IMR-90 (cell line): ENCODE measurements at regions not wholly inside any gene's neighbourhood (a gene's known extent, or its start where the extent isn't known, plus 50 kb on each side); places are given as distances from the start of the nearest gene placed in this dataset.

Experiments
- CEBPB ChIP-seq: IDR thresholded peaks from 2 replicates; pipeline ENCODE4 v1.6.1; 2012; ENCODE audit warnings: low read depth, low read length, improper control_type of control experiment
- FOS ChIP-seq: fragments of 150-350 bp; IDR thresholded peaks from 2 replicates; pipeline ENCODE4 v1.6.1; 2016; ENCODE audit warnings: low read depth, low read length
- POLR2A ChIP-seq: IDR thresholded peaks from 2 replicates; pipeline ENCODE4 v1.6.1; 2012; ENCODE audit warnings: mild to moderate bottlenecking, low read depth, low read length
- RCOR1 ChIP-seq: IDR thresholded peaks from 2 replicates; pipeline ENCODE4 v1.6.1; 2012; ENCODE audit warnings: mild to moderate bottlenecking, low read length, improper control_type of control experiment; ENCODE audit not compliant: insufficient replicate concordance
- TF ChIP-seq, protein P1 (sequence below): fragments of 150-350 bp; IDR thresholded peaks from 2 replicates; pipeline ENCODE4 v1.6.1; 2017; ENCODE audit warnings: mild to moderate bottlenecking, antibody characterized with exemption, low read length, low read depth
- TF ChIP-seq, protein P2 (sequence below): conservative IDR thresholded peaks from 2 replicates; pipeline ENCODE4 v1.5.1; 2012; ENCODE audit warnings: mild to moderate bottlenecking, low read depth, low read length, improper control_type of control experiment

DNA sequence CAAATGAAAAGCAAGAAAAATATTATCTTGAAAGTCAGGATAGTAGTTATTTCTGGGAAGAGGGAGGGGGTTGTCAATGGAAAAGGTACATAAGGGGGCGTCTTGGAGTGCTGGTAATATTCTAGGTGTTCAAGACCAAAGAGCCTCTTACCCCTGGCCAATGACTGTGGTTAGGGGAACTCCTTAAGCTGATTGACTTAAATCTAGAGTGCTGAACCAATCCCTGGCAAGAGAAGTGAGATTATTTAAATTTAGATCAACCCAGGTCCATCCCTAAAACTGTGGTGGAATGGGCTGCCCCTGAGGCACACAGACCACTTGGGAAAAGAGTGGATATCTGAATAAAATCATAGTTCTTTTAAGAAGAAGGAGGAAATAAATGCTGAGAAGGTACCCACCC, 174.1 kb downstream of the COPRS start:
- TF ChIP-seq, protein P1, sequence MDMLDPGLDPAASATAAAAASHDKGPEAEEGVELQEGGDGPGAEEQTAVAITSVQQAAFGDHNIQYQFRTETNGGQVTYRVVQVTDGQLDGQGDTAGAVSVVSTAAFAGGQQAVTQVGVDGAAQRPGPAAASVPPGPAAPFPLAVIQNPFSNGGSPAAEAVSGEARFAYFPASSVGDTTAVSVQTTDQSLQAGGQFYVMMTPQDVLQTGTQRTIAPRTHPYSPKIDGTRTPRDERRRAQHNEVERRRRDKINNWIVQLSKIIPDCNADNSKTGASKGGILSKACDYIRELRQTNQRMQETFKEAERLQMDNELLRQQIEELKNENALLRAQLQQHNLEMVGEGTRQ: no peak
- TF ChIP-seq, protein P2, sequence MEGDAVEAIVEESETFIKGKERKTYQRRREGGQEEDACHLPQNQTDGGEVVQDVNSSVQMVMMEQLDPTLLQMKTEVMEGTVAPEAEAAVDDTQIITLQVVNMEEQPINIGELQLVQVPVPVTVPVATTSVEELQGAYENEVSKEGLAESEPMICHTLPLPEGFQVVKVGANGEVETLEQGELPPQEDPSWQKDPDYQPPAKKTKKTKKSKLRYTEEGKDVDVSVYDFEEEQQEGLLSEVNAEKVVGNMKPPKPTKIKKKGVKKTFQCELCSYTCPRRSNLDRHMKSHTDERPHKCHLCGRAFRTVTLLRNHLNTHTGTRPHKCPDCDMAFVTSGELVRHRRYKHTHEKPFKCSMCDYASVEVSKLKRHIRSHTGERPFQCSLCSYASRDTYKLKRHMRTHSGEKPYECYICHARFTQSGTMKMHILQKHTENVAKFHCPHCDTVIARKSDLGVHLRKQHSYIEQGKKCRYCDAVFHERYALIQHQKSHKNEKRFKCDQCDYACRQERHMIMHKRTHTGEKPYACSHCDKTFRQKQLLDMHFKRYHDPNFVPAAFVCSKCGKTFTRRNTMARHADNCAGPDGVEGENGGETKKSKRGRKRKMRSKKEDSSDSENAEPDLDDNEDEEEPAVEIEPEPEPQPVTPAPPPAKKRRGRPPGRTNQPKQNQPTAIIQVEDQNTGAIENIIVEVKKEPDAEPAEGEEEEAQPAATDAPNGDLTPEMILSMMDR: no peak
- TF ChIP-seq RCOR1: no peak
- no peak for TF ChIP-seq POLR2A
- TF ChIP-seq CEBPB: no peak
- TF ChIP-seq FOS: no peak
